ENCODE measurements at regions not wholly inside any gene's neighbourhood (a gene's known extent, or its start where the extent isn't known, plus 50 kb on each side); places are given as distances from the start of the nearest gene placed in this dataset.

DNA sequence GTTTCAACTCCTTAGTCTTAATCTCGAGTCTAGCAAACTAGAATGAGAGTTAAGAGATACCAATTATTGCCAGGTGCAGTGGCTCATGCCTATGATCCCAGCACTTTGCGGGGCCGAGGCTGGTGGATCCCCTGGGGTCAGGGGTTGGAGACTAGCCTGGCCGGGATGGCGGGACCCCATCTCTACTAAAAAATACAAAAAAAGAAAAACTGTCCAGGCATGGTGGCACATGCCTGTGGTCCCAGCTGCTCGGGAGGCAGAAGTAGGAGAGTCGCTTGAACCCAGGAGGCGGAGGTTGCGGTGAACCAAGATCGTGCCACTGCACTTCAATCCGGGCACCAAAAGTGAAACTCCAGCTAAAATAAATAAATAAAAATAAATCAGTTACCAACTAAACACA is 1119.5 kb upstream of the ATXN8OS start:
- no peaks in the 10 kb centered on the region for H3K36me3 Mint-ChIP-seq (ENCODE audit: low read depth)
- ChIA-PET CTCF (no interaction called here), POLR2A (no interaction called here)
- no peak overlapping the region for H3K4me3 Mint-ChIP-seq
- H3K9me3 Mint-ChIP-seq: peaks cover 8% of the 10 kb centered on the region
- no peaks in the 10 kb centered on the region for H3K4me1 Mint-ChIP-seq
- DNase-seq: no peak
- TF ChIP-seq, protein P1, sequence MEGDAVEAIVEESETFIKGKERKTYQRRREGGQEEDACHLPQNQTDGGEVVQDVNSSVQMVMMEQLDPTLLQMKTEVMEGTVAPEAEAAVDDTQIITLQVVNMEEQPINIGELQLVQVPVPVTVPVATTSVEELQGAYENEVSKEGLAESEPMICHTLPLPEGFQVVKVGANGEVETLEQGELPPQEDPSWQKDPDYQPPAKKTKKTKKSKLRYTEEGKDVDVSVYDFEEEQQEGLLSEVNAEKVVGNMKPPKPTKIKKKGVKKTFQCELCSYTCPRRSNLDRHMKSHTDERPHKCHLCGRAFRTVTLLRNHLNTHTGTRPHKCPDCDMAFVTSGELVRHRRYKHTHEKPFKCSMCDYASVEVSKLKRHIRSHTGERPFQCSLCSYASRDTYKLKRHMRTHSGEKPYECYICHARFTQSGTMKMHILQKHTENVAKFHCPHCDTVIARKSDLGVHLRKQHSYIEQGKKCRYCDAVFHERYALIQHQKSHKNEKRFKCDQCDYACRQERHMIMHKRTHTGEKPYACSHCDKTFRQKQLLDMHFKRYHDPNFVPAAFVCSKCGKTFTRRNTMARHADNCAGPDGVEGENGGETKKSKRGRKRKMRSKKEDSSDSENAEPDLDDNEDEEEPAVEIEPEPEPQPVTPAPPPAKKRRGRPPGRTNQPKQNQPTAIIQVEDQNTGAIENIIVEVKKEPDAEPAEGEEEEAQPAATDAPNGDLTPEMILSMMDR (IDR thresholded peaks at IDR 0.05): no peak
- ATAC-seq (ENCODE audit: low read depth): no peak
- intact Hi-C loops (cut with micrococcal nuclease): no loop called here
- H3K27ac Mint-ChIP-seq: no peak overlapping the region
- no peaks in the 10 kb centered on the region for H3K27me3 Mint-ChIP-seq

DNA sequence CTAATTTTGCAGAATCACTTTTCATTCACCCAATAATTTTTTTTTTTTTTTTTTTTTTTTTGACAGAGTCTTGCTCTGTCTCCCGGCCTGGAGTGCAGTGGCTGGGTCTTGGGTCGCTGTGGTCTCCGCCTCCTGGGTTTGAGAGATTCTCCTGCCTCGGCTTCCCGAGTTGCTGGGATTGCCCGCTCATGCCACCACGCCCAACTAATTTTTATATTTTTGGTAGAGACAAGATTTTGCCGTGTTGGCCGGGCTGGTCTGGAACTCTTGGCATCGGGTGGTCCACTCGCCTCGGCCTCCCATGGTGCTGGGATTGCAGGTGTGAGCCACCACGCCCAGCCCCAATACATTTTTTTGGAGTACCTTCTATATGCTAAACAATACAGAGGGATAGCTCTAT is 1120.0 kb upstream of the ATXN8OS start:
- ChIA-PET POLR2A (no interaction called here), CTCF (no interaction called here)
- Mint-ChIP-seq H3K4me3 (no peak overlapping the region), H3K4me1 (no peaks in the 10 kb centered on the region), H3K27ac (no peak overlapping the region), H3K27me3 (no peaks in the 10 kb centered on the region), H3K36me3 (ENCODE audit: low read depth) (no peaks in the 10 kb centered on the region), H3K9me3 (peaks cover 8% of the 10 kb centered on the region)
- TF ChIP-seq, protein P1 (IDR thresholded peaks at IDR 0.05): no peak
- intact Hi-C loops (cut with micrococcal nuclease): no loop called here
- ATAC-seq (ENCODE audit: low read depth) (no peak), DNase-seq (no peak)

DNA sequence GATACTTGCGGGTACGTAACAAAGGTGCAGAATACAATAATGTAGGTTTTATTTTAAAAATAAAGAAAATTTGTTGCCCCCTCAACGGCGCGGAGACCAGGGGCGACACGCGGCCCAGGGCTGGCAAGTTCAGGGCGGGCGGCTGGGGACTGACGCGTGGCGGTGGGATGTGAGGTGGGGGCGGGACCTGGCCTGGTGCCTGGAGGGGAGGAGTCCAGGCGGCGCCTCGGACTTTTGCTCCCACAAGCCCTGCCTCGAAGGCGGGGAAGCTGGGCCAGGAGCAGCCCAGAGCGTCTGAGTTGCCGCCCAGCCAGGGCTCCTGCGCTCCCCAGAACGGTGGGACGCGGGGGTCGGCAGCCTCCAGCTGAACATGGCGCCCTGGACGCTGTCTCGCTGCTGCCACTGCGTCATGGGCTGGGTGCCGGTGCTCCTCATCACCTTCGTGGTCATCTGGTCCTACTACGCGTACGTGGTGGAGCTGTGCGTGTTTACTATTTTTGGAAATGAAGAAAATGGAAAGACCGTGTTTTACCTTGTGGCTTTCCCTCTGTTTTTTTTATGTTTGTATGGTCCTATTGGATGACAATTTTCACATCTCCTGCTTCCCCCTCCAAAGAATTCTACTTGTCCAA is 1122.8 kb upstream of the ATXN8OS start:
- no peak for DNase-seq
- H3K9me3 Mint-ChIP-seq: peaks cover 6% of the 10 kb centered on the region
- intact Hi-C loops (cut with micrococcal nuclease): no loop called here
- H3K4me3 Mint-ChIP-seq: no peak overlapping the region
- TF ChIP-seq, protein P1 (IDR thresholded peaks at IDR 0.05): no peak
- H3K27me3 Mint-ChIP-seq: no peaks in the 10 kb centered on the region
- H3K27ac Mint-ChIP-seq: no peak overlapping the region
- no peaks in the 10 kb centered on the region for H3K36me3 Mint-ChIP-seq (ENCODE audit: low read depth)
- ChIA-PET CTCF (no interaction called here), POLR2A (no interaction called here)
- H3K4me1 Mint-ChIP-seq: no peaks in the 10 kb centered on the region
- ATAC-seq (ENCODE audit: low read depth): no peak

DNA sequence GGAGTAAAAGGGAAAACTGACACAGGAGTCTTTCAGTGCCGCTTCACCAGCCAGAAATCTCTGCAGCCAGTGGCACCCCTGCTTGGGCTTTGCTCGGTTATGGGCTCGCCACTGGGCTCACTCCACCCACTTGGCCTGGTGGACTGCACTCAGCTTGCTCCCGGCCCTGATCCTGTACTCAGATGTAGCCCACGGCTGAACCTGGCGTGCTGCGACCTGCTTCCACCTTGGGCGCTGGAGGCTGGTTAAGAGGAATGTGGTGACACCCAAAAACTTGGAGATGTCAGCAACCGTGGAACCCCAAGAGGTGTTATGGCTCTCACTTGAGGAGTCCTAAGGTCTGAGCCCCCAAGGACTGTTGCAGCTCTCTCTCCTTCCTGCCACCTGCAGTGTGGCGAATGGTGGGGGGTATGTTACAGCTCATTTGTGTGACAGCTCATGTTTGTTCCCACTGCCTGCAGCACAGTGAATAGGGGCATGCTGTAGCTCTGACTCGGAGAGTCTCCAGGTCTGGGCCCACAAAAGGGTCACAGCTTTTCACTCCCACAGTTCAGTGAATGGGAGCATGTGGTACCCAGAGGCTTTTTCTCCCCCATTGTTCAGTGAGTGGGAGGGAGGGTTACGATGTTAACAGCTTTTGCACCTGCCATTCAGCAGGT is 1124.5 kb upstream of the ATXN8OS start:
- TF ChIP-seq, protein P1 (IDR thresholded peaks at IDR 0.05): no peak
- H3K4me3 Mint-ChIP-seq: no peak overlapping the region
- H3K4me1 Mint-ChIP-seq: no peaks in the 10 kb centered on the region
- no peaks in the 10 kb centered on the region for H3K36me3 Mint-ChIP-seq (ENCODE audit: low read depth)
- POLR2A ChIA-PET: no interaction called here
- H3K9me3 Mint-ChIP-seq: peaks cover 6% of the 10 kb centered on the region
- H3K27ac Mint-ChIP-seq: no peak overlapping the region
- CTCF ChIA-PET: no interaction called here
- DNase-seq (no peak), ATAC-seq (ENCODE audit: low read depth) (no peak)
- H3K27me3 Mint-ChIP-seq: no peaks in the 10 kb centered on the region
- intact Hi-C loops (cut with micrococcal nuclease): no loop called here

DNA sequence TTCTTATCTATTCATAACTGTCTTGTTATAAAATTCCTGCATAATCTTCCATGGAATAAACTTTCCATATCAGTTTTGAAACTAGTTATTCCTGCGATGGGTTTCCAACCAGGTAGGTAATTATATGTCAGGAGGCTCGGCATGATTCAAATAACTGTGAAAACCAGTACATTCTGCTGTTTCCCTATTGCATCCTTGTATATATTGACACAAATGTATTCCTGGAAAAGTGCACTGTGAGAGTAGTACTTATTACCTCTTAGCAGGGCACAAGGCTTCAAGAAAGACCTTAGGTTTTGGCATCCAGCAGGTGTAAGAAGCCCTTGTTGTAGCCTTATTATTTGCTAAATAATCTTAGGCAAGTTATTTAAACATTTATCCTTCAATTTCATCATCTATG is 1131.3 kb upstream of the ATXN8OS start:
- ATAC-seq (ENCODE audit: low read depth) (no peak), DNase-seq (no peak)
- ChIA-PET CTCF (no interaction called here), POLR2A (no interaction called here)
- Mint-ChIP-seq H3K4me3 (no peak overlapping the region), H3K27me3 (no peaks in the 10 kb centered on the region), H3K4me1 (no peaks in the 10 kb centered on the region), H3K9me3 (no peaks in the 10 kb centered on the region), H3K36me3 (ENCODE audit: low read depth) (no peaks in the 10 kb centered on the region), H3K27ac (no peak overlapping the region)
- TF ChIP-seq, protein P1 (IDR thresholded peaks at IDR 0.05): no peak
- intact Hi-C loops (cut with micrococcal nuclease): no loop called here

All from activated B cell treated with CpG ODN at 0.5 μM for 24 hours (primary cell).